Fibroblast of pulmonary artery (primary cell): ENCODE measurements at regions not wholly inside any gene's neighbourhood (a gene's known extent, or its start where the extent isn't known, plus 50 kb on each side); places are given as distances from the start of the nearest gene placed in this dataset.

ENCODE experiments used
- DNase-seq: peaks from one replicate; pipeline ENCODE4 v3.0.0-alpha.2; 2010; ENCODE audit warnings: low read depth
- H3K4me3 ChIP-seq: replicated peaks from 2 replicates; pipeline ENCODE4 v1.5.1; 2011; ENCODE audit warnings: low read depth, mild to moderate bottlenecking, control low read depth, low read length, moderate library complexity
- TF ChIP-seq, protein P1 (sequence below): IDR thresholded peaks from 2 replicates; pipeline ENCODE4 v1.5.1; 2011; ENCODE audit warnings: mild to moderate bottlenecking, control low read depth, low read length, inconsistent platforms; ENCODE audit errors: missing control alignments

DNA sequence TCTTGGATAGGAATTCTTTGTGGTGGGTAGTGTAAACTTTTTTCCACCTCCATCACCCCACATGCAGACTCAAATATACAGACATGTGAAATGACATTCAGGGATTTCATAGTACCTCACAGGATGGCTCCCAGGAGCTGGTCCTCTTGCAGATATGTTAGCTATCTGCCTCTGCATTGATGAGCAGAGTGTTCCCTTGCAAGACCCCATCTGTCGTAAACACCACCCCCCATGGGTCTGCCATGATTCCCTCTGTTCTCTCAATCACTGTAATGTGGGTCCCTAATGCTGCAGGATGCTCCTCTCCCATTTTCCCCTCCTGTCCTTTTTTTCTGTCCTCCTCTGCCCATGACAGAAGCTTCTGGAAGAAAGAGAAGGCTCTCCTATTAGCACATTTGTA, 391.2 kb upstream of the PODXL start:
- no peak overlapping the region for H3K4me3 ChIP-seq
- DNase-seq: no peak
- TF ChIP-seq, protein P1, sequence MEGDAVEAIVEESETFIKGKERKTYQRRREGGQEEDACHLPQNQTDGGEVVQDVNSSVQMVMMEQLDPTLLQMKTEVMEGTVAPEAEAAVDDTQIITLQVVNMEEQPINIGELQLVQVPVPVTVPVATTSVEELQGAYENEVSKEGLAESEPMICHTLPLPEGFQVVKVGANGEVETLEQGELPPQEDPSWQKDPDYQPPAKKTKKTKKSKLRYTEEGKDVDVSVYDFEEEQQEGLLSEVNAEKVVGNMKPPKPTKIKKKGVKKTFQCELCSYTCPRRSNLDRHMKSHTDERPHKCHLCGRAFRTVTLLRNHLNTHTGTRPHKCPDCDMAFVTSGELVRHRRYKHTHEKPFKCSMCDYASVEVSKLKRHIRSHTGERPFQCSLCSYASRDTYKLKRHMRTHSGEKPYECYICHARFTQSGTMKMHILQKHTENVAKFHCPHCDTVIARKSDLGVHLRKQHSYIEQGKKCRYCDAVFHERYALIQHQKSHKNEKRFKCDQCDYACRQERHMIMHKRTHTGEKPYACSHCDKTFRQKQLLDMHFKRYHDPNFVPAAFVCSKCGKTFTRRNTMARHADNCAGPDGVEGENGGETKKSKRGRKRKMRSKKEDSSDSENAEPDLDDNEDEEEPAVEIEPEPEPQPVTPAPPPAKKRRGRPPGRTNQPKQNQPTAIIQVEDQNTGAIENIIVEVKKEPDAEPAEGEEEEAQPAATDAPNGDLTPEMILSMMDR: no peak

GRCh38 chr7:131945957-131946544, 389.6 kb upstream of the PODXL start:
- TF ChIP-seq, protein P1: no peak
- no peak overlapping the region for H3K4me3 ChIP-seq
- no peak for DNase-seq

DNA sequence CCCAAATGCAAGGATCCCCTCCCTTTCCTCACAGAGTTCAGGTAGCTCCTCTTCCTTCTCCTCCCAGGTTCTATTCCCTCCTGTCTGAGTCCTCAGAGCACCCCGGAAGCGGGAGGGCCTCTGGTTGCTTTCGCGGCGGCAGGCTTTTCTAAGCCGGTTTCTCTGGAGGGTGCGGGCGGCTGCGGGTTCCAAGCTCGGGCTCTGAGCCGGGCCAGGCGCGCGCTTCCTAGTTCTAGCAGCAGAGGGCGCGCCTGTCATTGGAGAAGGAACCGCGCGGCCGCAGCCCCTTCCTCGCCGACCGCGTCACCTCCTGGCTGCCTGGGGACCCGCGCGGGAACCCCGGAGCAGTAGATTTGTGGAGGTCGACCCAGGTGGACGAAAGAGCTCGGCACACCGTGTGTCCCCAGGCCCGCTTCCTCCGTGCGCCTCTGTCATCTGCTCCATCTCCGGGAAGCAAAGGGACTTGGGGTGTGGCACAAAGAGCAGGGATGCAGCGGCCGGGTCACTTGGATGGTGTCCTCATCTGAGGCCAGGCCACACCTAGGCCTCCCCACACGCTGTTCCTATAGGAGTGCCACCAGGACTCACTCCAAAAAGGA, 389.0 kb upstream of the PODXL start:
- H3K4me3 ChIP-seq: no peak overlapping the region
- TF ChIP-seq, protein P1: peak; percentile 65

DNA sequence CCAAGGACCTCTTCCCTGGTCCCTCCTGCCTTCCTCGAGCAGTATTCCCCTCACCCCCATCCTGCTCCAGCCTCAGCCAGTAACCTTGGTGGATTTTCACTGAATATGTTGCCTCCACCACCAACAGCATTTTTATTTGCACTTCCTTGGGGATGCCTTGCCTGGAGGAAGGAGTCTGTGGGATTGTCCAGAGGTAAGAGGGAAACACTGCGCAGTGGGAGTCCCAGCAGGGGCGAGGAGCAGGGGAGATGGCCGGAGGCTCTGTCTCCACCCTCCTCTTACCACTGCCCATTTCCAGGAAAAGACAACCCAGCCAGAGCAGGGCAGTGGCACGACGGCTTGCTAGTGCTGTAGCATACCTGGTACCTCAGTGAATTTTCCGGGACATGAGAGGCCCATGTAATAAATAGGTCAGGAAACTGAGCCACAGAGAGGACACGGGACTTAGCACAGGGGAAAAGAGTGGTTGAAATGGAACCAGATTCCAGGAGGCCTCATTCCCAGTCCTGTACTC, 388.2 kb upstream of the PODXL start:
- no peak for DNase-seq
- TF ChIP-seq, protein P1: no peak
- H3K4me3 ChIP-seq: no peak overlapping the region

More for the DNA sequence above, 389.0 kb upstream of the PODXL start:
- peak; percentile 29 for DNase-seq

- TF ChIP-seq, protein P1: no peak
- DNase-seq: no peak
- H3K4me3 ChIP-seq: no peak overlapping the region
These were observed 387.2 kb upstream of the PODXL start for GRCh38 chr7:131943646-131944045.

DNA sequence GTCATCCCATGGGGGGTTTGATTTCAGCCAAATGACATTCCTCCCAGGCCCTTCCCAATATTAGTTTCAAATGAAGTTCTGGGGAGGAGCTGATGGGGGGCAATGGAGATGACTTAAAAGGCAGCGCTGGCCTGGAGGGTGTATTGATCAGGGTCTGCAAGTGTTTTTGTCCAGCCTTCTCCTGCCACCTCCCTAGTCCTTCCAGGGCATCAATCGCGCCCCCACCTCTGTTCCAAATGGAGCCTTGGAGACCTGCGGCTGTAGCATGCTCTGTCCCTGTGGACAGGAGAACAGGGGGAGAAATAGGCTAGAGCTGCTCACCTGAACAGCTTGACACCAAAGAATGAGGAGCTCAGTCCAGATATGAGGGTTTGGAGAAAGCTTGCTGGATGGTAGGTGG, 386.8 kb upstream of the PODXL start:
- DNase-seq: no peak
- H3K4me3 ChIP-seq: no peak overlapping the region
- TF ChIP-seq, protein P1: no peak
